Small intestine (tissue), 7 donors: ENCODE measurements at regions not wholly inside any gene's neighbourhood (a gene's known extent, or its start where the extent isn't known, plus 50 kb on each side); places are given as distances from the start of the nearest gene placed in this dataset.

Source experiments
- DNase-seq, 2 donors: peaks; one replicate each; pipeline versions ENCODE4 v3.0.0 to v3.0.0-alpha.2; 2013
- FAIRE-seq: peaks from 2 replicates; lab custom pipeline; 2012; peaks lifted over from hg19 to GRCh38; lab: Jason Lieb, UNC
- H3K27ac ChIP-seq, 3 donors: one replicate each; pipeline ENCODE4 v1.5.1; 2013; ENCODE audit warnings: low read length in 2 of 3, mild to moderate bottlenecking in 2 of 3, control low read depth in 1 of 3, inconsistent platforms in 1 of 3, low read depth in 1 of 3, moderate library complexity in 1 of 3
- H3K27me3 ChIP-seq, 3 donors: one replicate each; pipeline ENCODE4 v1.6.1; 2013; ENCODE audit warnings: low read length in 3 of 3, inconsistent platforms in 1 of 3; ENCODE audit not compliant: control insufficient read depth in 3 of 3, insufficient read depth in 3 of 3
- H3K36me3 ChIP-seq, 3 donors: one replicate each; pipeline ENCODE4 v1.6.1; 2013; ENCODE audit warnings: low read length in 3 of 3, inconsistent platforms in 1 of 3, low read depth in 1 of 3, mild to moderate bottlenecking in 1 of 3, moderate library complexity in 1 of 3; ENCODE audit not compliant: control insufficient read depth in 3 of 3, insufficient read depth in 2 of 3
- H3K4me1 ChIP-seq, 3 donors: one replicate each; pipeline ENCODE4 v1.6.1; 2013; ENCODE audit warnings: low read length in 2 of 3, inconsistent platforms in 1 of 3, low read depth in 1 of 3, mild to moderate bottlenecking in 1 of 3, moderate library complexity in 1 of 3; ENCODE audit not compliant: control insufficient read depth in 3 of 3, insufficient read depth in 2 of 3
- H3K4me3 ChIP-seq, 3 donors: one replicate each; pipeline ENCODE4 v1.5.1; 2013; ENCODE audit warnings: low read length in 3 of 3, control low read depth in 1 of 3, inconsistent platforms in 1 of 3, low read depth in 1 of 3, mild to moderate bottlenecking in 1 of 3, moderate library complexity in 1 of 3
- H3K9me3 ChIP-seq, 2 donors: one replicate each; pipeline ENCODE4 v1.6.1; 2013; ENCODE audit warnings: low read depth in 1 of 2, low read length in 1 of 2; ENCODE audit not compliant: control insufficient read depth in 2 of 2, insufficient read depth in 1 of 2
- WGBS, 3 donors: extraction: QIAGEN DNeasy Blood & Tissue Kit; methylation state at CpG; one replicate each; pipeline ENCODE4 v1.1.7; 2013; 5-methylcytosine and 5-hydroxymethylcytosine counted together
- donor health status: healthy with polysubstance abuse.
- donor health status: control.
- donor health status: control.
- donor health status: Bipolar disorder and iron deficiency.
- donor health status: healthy.

- WGBS, 3 donors, result 64 to 70% (median 69%) methylated on average over 6 of the region's 6 CpGs
- no peaks in the 10 kb centered on the region for H3K9me3 ChIP-seq
- no peak for DNase-seq
Observed at GRCh38 chr20:12875510-12875909, 133.3 kb upstream of the SPTLC3 start.

GRCh38 chr20:12882832-12883506 is 125.8 kb upstream of the SPTLC3 start:
- DNase-seq (no peak), FAIRE-seq (no peak)
- H3K27me3 ChIP-seq, result no peaks in the 10 kb centered on the region
- WGBS, 3 donors, result 46 to 86% (median 75%) methylated on average over 1 of the region's 1 CpG
- H3K9me3 ChIP-seq, result no peaks in the 10 kb centered on the region
- H3K36me3 ChIP-seq, result no peaks in the 10 kb centered on the region
- H3K4me3 ChIP-seq, result no peak overlapping the region
- no peak overlapping the region for H3K27ac ChIP-seq
- H3K4me1 ChIP-seq, result no peaks in the 10 kb centered on the region

More at GRCh38 chr20:12875510-12875909, 133.3 kb upstream of the SPTLC3 start:
- no peaks in the 10 kb centered on the region for H3K4me1 ChIP-seq
- H3K4me3 ChIP-seq, result no peak overlapping the region
- no peak for FAIRE-seq
- no peak overlapping the region for H3K27ac ChIP-seq
- H3K36me3 ChIP-seq, result no peaks in the 10 kb centered on the region
- no peaks in the 10 kb centered on the region for H3K27me3 ChIP-seq

GRCh38 chr20:12883507-12883885 is 125.3 kb upstream of the SPTLC3 start:
- no peak for DNase-seq
- Histone ChIP-seq H3K4me3 (no peak overlapping the region), H3K9me3 (no peaks in the 10 kb centered on the region), H3K4me1 (no peaks in the 10 kb centered on the region), H3K27me3 (no peaks in the 10 kb centered on the region), H3K27ac (no peak overlapping the region), H3K36me3 (no peaks in the 10 kb centered on the region)
- FAIRE-seq, result no peak

- FAIRE-seq, result no peak
- Histone ChIP-seq H3K27ac (no peak overlapping the region), H3K9me3 (no peaks in the 10 kb centered on the region), H3K4me1 (no peaks in the 10 kb centered on the region), H3K36me3 (no peaks in the 10 kb centered on the region), H3K4me3 (no peak overlapping the region), H3K27me3 (peaks cover 0 to 2% (median 0%) of the 10 kb centered on the region in 3 donors)
- 68 to 83% (median 69%) methylated on average over 5 of the region's 5 CpGs for WGBS, 3 donors
- no peak for DNase-seq
Observed at GRCh38 chr20:12886618-12887363, 122.0 kb upstream of the SPTLC3 start.

GRCh38 chr20:12891643-12892042 is 117.1 kb upstream of the SPTLC3 start:
- FAIRE-seq, result no peak
- no peak for DNase-seq
- WGBS, 3 donors, result 72 to 86% (median 78%) methylated on average over 3 of the region's 3 CpGs
- Histone ChIP-seq H3K36me3 (no peaks in the 10 kb centered on the region), H3K27me3 (peaks cover 0 to 12% (median 0%) of the 10 kb centered on the region in 3 donors), H3K4me1 (no peaks in the 10 kb centered on the region), H3K9me3 (no peaks in the 10 kb centered on the region), H3K4me3 (no peak overlapping the region), H3K27ac (no peak overlapping the region)

GRCh38 chr20:12893019-12893418 is 115.8 kb upstream of the SPTLC3 start:
- Histone ChIP-seq H3K27me3 (peaks cover 0 to 12% (median 0%) of the 10 kb centered on the region in 3 donors), H3K4me1 (no peaks in the 10 kb centered on the region), H3K36me3 (no peaks in the 10 kb centered on the region), H3K4me3 (no peak overlapping the region), H3K27ac (no peak overlapping the region), H3K9me3 (no peaks in the 10 kb centered on the region)
- DNase-seq (no peak), FAIRE-seq (no peak)
- WGBS, 3 donors, result 45 to 57% (median 55%) methylated on average over 5 of the region's 5 CpGs

GRCh38 chr20:12893653-12894052 is 115.1 kb upstream of the SPTLC3 start:
- no peak for FAIRE-seq
- DNase-seq, result no peak

GRCh38 chr20:12894089-12894488 is 114.7 kb upstream of the SPTLC3 start:
- Histone ChIP-seq H3K4me1 (no peaks in the 10 kb centered on the region), H3K4me3 (no peak overlapping the region), H3K36me3 (no peaks in the 10 kb centered on the region), H3K27ac (no peak overlapping the region), H3K9me3 (no peaks in the 10 kb centered on the region), H3K27me3 (peaks cover 0 to 12% (median 0%) of the 10 kb centered on the region in 3 donors)
- 82 to 83% (median 83%) methylated on average over 7 of the region's 7 CpGs for WGBS, 3 donors
- FAIRE-seq, result no peak
- no peak for DNase-seq

More at GRCh38 chr20:12893653-12894052, 115.1 kb upstream of the SPTLC3 start:
- 58 to 61% (median 60%) methylated on average over 6 of the region's 6 CpGs for WGBS, 3 donors
- no peaks in the 10 kb centered on the region for H3K4me1 ChIP-seq
- H3K36me3 ChIP-seq, result no peaks in the 10 kb centered on the region
- H3K9me3 ChIP-seq, result no peaks in the 10 kb centered on the region
- peaks cover 0 to 12% (median 0%) of the 10 kb centered on the region in 3 donors for H3K27me3 ChIP-seq
- no peak overlapping the region for H3K4me3 ChIP-seq
- no peak overlapping the region for H3K27ac ChIP-seq
